HG03175 (cell line): ENCODE measurements at regions not wholly inside any gene's neighbourhood (a gene's known extent, or its start where the extent isn't known, plus 50 kb on each side); places are given as distances from the start of the nearest gene placed in this dataset.

Experiments
- ATAC-seq: cut with Tn5 transposase; IDR thresholded peaks from one replicate; pipeline ENCODE4 v1.9.1; 2021; ENCODE audit warnings: mild to moderate bottlenecking, moderate library complexity; ENCODE audit not compliant: unreplicated experiment

GRCh38 chr2:59077026-59077725 lies 836.1 kb upstream of the FANCL start:
- ATAC-seq, result no peak

- no peak for ATAC-seq
Measured at GRCh38 chr2:59076079-59076619, 835.0 kb upstream of the FANCL start.

- no peak for ATAC-seq
Measured at GRCh38 chr2:59074071-59074470, 832.9 kb upstream of the FANCL start.

- no peak for ATAC-seq
Measured at GRCh38 chr2:59073286-59073685, 832.2 kb upstream of the FANCL start.

- ATAC-seq, result no peak
Measured at GRCh38 chr2:59068255-59068654, 827.1 kb upstream of the FANCL start.

- ATAC-seq, result no peak
Measured at GRCh38 chr2:59066787-59067399, 825.8 kb upstream of the FANCL start.

- ATAC-seq, result no peak
Measured at GRCh38 chr2:59047373-59047995, 806.4 kb upstream of the FANCL start.

- no peak for ATAC-seq
Measured at GRCh38 chr2:59046401-59047372, 805.6 kb upstream of the FANCL start.

GRCh38 chr2:59044736-59045135 lies 803.6 kb upstream of the FANCL start:
- no peak for ATAC-seq

- no peak for ATAC-seq
Measured at GRCh38 chr2:59041139-59041538, 800.0 kb upstream of the FANCL start.

GRCh38 chr2:59034837-59035236 lies 793.7 kb upstream of the FANCL start:
- ATAC-seq, result no peak

GRCh38 chr2:59034106-59034505 lies 793.0 kb upstream of the FANCL start:
- no peak for ATAC-seq

GRCh38 chr2:59033661-59034060 lies 792.5 kb upstream of the FANCL start:
- ATAC-seq, result no peak

GRCh38 chr2:59032499-59032898 lies 791.4 kb upstream of the FANCL start:
- no peak for ATAC-seq

- no peak for ATAC-seq
Measured at GRCh38 chr2:59029058-59029457, 787.9 kb upstream of the FANCL start.

- ATAC-seq, result peak; percentile 56
Measured at GRCh38 chr2:59027320-59027719, 786.2 kb upstream of the FANCL start.

GRCh38 chr2:59025157-59025757 lies 784.1 kb upstream of the FANCL start:
- ATAC-seq, result no peak

- ATAC-seq, result no peak
Measured at GRCh38 chr2:59021786-59022185, 780.7 kb upstream of the FANCL start.

- no peak for ATAC-seq
Measured at GRCh38 chr2:59019566-59020159, 778.5 kb upstream of the FANCL start.

- ATAC-seq, result no peak
Measured at GRCh38 chr2:59018737-59019136, 777.6 kb upstream of the FANCL start.
